ENCODE measurements at regions not wholly inside any gene's neighbourhood (a gene's known extent, or its start where the extent isn't known, plus 50 kb on each side); places are given as distances from the start of the nearest gene placed in this dataset.
"Not testable (repeated sequence)": the region's sequence is repeated elsewhere in the genome, so short reads cannot be mapped to it uniquely, and the experiment has no call there.

- DNase-seq: no peak
Measured at GRCh38 chr21:17679002-17679600, 66.4 kb upstream of the BTG3 start.

- DNase-seq: not testable (repeated sequence)
Measured at GRCh38 chr21:17676930-17677329, 64.2 kb upstream of the BTG3 start.

DNA sequence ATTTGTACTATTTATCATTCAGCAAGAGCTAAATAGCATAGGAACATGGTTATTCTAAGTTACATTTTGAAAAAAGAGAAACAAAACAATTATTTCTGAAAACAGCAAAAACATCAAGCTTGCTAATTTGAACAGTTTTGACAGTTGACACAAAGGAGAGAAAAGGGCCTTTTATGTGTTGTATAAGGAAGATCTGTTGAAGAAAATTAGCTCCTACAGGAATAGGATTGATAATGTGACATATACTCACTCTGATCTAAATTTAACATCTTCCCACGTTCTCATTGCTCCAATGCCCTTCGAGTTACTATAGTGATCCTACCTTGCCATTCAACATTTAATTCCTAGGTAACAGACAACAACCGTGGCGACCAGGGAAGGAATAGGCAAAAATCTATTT, 61.4 kb upstream of the BTG3 start:
- DNase-seq: no peak

- no peak for DNase-seq
Measured at GRCh38 chr21:17673261-17674020, 60.7 kb upstream of the BTG3 start.

- no peak for DNase-seq
Measured at GRCh38 chr21:17671733-17672132, 59.0 kb upstream of the BTG3 start.

DNA sequence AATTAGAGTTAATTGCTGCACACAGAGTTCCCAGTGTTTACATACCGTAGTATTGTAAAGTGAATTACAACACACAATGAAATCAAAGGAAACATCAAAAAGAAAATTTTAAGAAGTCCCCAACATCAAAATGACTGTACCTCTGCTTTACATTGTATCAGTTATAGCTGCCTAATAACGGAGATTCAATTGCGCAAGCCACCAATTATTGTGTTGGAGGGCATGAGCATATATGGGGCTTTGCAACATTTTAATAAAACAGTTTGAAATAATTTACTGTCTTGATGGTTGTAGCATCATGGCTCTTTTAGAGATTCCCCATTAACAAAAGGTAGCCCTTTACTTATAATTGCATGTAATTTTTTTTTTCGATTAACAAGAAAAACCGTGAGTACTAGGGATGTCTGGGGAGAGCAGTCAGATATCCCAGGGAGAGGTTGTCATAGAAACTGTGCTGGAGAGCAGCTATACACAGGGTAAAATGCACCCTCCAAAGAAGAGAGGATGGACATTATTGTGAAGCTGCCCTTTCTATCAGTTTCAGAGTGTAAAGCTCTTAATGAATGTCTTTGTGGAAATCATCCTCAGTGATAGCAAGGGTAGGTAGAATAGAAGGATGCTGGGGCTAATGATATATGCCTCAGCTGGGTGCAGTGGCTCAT, 55.9 kb upstream of the BTG3 start:
- no peak for DNase-seq

DNA sequence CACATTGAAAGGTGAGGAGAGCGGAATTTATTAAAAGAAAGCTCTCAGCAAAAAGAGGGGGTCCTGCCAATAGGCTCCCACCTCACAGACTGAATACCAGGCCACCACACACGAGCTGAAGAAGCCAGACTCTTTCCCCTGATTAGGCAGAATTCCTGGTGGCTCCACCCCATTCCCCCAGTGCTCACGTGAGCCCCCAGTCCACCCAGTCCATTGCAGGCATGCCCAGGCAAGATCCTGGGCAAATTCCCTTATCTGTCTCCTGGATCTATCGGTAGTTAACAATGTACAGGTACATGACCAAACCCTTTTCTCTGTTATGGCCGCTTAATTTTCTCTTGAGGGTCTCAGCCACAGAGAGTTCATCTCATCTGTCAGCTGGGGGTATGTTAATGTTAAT, 54.6 kb upstream of the BTG3 start:
- no peak for DNase-seq
